ENCODE measurements at regions not wholly inside any gene's neighbourhood (a gene's known extent, or its start where the extent isn't known, plus 50 kb on each side); places are given as distances from the start of the nearest gene placed in this dataset.
"Not testable (repeated sequence)": the region's sequence is repeated elsewhere in the genome, so short reads cannot be mapped to it uniquely, and the experiment has no call there.

DNA sequence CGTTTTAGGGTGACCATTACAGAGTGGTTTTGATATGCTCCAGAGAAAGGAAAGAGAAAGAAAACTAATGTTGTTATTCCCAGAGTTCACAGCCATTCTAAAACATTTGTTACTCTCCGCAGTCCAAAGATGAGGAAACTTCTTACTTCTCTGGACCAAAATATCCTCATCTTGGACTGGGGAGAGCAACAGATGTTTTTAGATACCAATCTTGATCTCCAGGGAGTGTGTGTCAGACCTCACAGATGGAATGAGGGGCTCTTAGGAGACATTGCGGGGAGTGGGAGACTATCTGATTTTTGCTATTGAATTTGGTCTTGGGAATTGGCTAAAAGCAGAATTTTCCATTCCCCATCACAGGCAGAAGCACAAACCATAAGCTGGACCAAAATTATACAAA is 110.8 kb downstream of the TNFAIP3 start:
- H3K27ac ChIP-seq (ENCODE audit: low read depth, low read length) = no peak overlapping the region
- no peaks in the 10 kb centered on the region for H3K79me2 ChIP-seq (ENCODE audit: insufficient read depth, low read length)
- H3K4me1 ChIP-seq (ENCODE audit: insufficient read depth, low read length) = peaks cover 15% of the 10 kb centered on the region
- H2AFZ ChIP-seq (ENCODE audit: low read length) = no peak overlapping the region
- peak; percentile 58 for DNase-seq (ENCODE audit: insufficient read length, low spot score, missing footprints)
- H4K20me1 ChIP-seq (ENCODE audit: insufficient read depth, low read length) = no peaks in the 10 kb centered on the region
- peaks cover 6% of the 10 kb centered on the region for H3K27me3 ChIP-seq (ENCODE audit: insufficient read depth, low read length)
- no peak overlapping the region for H3K4me3 ChIP-seq (ENCODE audit: insufficient read depth, low read length)
- no peaks in the 10 kb centered on the region for H3K36me3 ChIP-seq (ENCODE audit: insufficient read depth, low read length)
- TF ChIP-seq, protein P1, sequence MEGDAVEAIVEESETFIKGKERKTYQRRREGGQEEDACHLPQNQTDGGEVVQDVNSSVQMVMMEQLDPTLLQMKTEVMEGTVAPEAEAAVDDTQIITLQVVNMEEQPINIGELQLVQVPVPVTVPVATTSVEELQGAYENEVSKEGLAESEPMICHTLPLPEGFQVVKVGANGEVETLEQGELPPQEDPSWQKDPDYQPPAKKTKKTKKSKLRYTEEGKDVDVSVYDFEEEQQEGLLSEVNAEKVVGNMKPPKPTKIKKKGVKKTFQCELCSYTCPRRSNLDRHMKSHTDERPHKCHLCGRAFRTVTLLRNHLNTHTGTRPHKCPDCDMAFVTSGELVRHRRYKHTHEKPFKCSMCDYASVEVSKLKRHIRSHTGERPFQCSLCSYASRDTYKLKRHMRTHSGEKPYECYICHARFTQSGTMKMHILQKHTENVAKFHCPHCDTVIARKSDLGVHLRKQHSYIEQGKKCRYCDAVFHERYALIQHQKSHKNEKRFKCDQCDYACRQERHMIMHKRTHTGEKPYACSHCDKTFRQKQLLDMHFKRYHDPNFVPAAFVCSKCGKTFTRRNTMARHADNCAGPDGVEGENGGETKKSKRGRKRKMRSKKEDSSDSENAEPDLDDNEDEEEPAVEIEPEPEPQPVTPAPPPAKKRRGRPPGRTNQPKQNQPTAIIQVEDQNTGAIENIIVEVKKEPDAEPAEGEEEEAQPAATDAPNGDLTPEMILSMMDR (IDR thresholded peaks at IDR 0.05; ENCODE audit: extremely low read depth, low read depth, low read length) = no peak
- no peaks in the 10 kb centered on the region for H3K9me3 ChIP-seq (ENCODE audit: low read depth, low read length)
- no peak overlapping the region for H3K4me2 ChIP-seq (ENCODE audit: insufficient read depth, low read length)

DNA sequence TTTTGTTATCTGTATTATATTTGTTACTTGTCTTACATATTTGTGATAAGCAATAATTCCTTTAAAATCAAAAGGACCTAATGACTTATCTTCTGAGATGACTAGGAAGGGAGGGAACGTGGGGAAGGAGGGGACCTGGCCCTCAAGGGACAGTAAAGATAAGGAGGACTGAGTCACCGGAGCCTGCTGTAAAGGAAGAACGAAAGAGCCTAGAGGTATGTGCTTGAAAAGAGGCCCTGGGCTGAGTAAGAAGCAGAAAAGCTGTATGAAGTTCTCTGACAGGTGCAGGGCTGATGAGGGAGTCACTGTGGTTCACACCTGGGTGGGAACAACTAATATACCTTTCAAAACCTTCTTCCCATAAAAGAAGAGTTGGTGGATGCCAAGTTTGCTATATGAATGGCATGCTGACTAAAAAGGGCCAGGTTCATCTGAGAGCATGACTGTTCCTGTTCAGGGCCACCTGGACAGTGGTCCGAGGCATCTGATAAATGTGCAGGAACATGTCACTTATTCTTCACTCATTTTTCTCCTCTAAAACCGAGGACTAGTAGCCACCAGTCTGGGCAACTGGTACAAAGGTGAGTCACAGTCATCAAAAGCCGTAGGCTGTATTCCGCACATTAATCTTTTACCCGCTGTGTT is 111.3 kb downstream of the TNFAIP3 start:
- no peaks in the 10 kb centered on the region for H3K79me2 ChIP-seq (ENCODE audit: insufficient read depth, low read length)
- peaks cover 8% of the 10 kb centered on the region for H3K27me3 ChIP-seq (ENCODE audit: insufficient read depth, low read length)
- no peak overlapping the region for H3K27ac ChIP-seq (ENCODE audit: low read depth, low read length)
- H3K36me3 ChIP-seq (ENCODE audit: insufficient read depth, low read length) = no peaks in the 10 kb centered on the region
- peak; percentile 66 for DNase-seq (ENCODE audit: insufficient read length, low spot score, missing footprints)
- no peak overlapping the region for H2AFZ ChIP-seq (ENCODE audit: low read length)
- H4K20me1 ChIP-seq (ENCODE audit: insufficient read depth, low read length) = no peaks in the 10 kb centered on the region
- H3K4me1 ChIP-seq (ENCODE audit: insufficient read depth, low read length) = peaks cover 15% of the 10 kb centered on the region
- no peak overlapping the region for H3K4me2 ChIP-seq (ENCODE audit: insufficient read depth, low read length)
- TF ChIP-seq, protein P1 (IDR thresholded peaks at IDR 0.05; ENCODE audit: extremely low read depth, low read depth, low read length) = no peak
- H3K9me3 ChIP-seq (ENCODE audit: low read depth, low read length) = no peaks in the 10 kb centered on the region
- no peak overlapping the region for H3K4me3 ChIP-seq (ENCODE audit: insufficient read depth, low read length)

DNA sequence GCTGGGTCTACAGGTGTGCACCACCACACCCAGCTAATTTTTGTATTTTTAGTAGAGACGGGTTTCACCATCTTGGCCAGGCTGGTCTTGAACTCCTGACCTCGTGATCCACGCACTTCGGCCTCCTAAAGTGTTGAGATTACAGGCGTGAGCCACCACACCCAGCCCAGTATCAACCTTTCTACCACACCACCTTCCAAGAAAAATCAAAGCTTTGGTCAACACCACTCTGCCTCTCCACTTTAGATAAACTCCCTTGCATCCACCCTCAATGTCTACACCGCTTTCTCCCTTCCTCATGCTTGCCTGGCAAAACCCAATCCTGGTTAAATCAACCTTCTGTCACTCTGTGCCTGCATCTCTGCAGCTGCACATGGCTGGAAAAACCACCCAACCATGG is 112.2 kb downstream of the TNFAIP3 start:
- not testable (repeated sequence) for H3K79me2 ChIP-seq (ENCODE audit: insufficient read depth, low read length); H3K4me2 ChIP-seq (ENCODE audit: insufficient read depth, low read length); H3K4me3 ChIP-seq (ENCODE audit: insufficient read depth, low read length); H3K27ac ChIP-seq (ENCODE audit: low read depth, low read length); H2AFZ ChIP-seq (ENCODE audit: low read length); H4K20me1 ChIP-seq (ENCODE audit: insufficient read depth, low read length); H3K27me3 ChIP-seq (ENCODE audit: insufficient read depth, low read length); DNase-seq (ENCODE audit: insufficient read length, low spot score, missing footprints); H3K9me3 ChIP-seq (ENCODE audit: low read depth, low read length); H3K36me3 ChIP-seq (ENCODE audit: insufficient read depth, low read length)
- peaks cover 14% of the 10 kb centered on the region for H3K4me1 ChIP-seq (ENCODE audit: insufficient read depth, low read length)

DNA sequence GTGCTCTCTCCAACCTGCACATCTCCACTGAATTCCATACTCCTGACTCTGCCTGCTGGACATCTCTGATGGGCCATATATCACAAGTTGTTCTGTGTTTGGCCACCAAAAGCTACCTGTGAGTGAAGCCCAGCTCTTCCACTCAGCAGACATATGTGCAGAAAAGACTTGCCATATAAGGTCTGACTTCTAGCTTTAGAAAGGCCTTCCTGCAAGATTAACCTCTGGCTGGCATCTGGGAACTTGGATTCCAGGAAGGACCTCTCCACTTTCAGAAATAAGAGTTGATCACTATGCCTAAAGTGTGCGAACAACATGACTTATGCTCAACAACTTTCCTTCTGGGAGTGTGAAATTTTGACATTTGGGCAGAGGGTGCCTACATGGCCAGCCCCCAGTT is 113.7 kb downstream of the TNFAIP3 start:
- no peaks in the 10 kb centered on the region for H3K36me3 ChIP-seq (ENCODE audit: insufficient read depth, low read length)
- no peak overlapping the region for H3K4me3 ChIP-seq (ENCODE audit: insufficient read depth, low read length)
- peaks cover 9% of the 10 kb centered on the region for H3K4me1 ChIP-seq (ENCODE audit: insufficient read depth, low read length)
- no peak overlapping the region for H3K27ac ChIP-seq (ENCODE audit: low read depth, low read length)
- DNase-seq (ENCODE audit: insufficient read length, low spot score, missing footprints) = no peak
- no peak overlapping the region for H2AFZ ChIP-seq (ENCODE audit: low read length)
- H3K9me3 ChIP-seq (ENCODE audit: low read depth, low read length) = no peaks in the 10 kb centered on the region
- no peaks in the 10 kb centered on the region for H3K79me2 ChIP-seq (ENCODE audit: insufficient read depth, low read length)
- TF ChIP-seq, protein P1 (IDR thresholded peaks at IDR 0.05; ENCODE audit: extremely low read depth, low read depth, low read length) = no peak
- no peaks in the 10 kb centered on the region for H4K20me1 ChIP-seq (ENCODE audit: insufficient read depth, low read length)
- H3K27me3 ChIP-seq (ENCODE audit: insufficient read depth, low read length) = peaks cover 8% of the 10 kb centered on the region
- no peak overlapping the region for H3K4me2 ChIP-seq (ENCODE audit: insufficient read depth, low read length)

Data from osteoblast (primary cell).